DMS153 (cell line): ENCODE measurements at regions not wholly inside any gene's neighbourhood (a gene's known extent, or its start where the extent isn't known, plus 50 kb on each side); places are given as distances from the start of the nearest gene placed in this dataset.
"Not testable (repeated sequence)": the region's sequence is repeated elsewhere in the genome, so short reads cannot be mapped to it uniquely, and the experiment has no call there.

Experiments
- DNase-seq: peaks from one replicate; lab custom pipeline; 2025; lab: John Stamatoyannopoulos, UW

DNA sequence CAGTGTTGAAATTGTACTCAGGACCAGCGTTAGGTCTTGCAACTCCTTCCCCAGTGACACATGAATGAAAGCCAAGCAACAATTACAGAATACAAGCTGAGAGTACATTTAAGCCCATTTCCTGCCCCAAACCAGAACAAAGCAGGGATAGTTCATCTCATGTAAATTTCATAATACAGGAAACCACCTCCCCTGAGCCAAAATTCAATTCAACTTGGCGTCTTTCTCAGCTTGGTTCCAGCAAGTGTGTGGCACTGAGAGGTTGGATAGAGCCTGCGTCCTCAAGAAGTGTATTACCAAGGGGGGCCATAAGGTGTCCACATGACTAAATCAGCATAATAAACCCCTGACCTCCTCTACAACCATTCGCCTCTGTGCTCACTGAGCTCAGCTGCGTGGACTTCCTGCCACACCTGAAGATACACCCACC, 278.9 kb upstream of the CRY1 start:
- no peak for DNase-seq

DNA sequence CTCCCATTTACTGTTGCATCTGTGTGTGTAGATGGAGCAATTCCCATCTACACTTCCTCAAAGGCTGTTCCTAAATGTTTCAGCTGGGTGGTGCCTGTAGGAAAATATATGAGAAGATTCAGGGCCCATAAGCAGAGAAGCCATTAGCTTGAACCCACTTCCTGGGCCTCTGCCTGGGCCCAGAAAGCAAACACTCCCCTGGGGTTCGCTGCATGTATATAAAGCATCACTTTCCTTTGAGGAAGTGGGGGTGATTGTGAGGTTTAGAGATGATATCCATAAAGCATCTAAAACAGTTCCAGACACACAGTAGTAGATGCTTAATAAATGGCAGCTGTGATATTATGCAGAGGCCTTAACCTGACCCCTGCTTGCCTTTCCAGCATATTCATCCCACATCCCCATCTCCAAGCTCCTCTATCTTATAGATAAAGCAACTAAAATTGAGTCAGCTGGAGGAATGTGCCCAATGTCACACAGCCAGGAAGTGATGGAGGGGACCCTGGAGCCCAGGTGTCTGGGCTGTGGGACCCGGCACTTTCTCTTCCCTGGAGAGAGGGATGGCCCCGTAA, 280.0 kb upstream of the CRY1 start:
- DNase-seq = no peak

DNA sequence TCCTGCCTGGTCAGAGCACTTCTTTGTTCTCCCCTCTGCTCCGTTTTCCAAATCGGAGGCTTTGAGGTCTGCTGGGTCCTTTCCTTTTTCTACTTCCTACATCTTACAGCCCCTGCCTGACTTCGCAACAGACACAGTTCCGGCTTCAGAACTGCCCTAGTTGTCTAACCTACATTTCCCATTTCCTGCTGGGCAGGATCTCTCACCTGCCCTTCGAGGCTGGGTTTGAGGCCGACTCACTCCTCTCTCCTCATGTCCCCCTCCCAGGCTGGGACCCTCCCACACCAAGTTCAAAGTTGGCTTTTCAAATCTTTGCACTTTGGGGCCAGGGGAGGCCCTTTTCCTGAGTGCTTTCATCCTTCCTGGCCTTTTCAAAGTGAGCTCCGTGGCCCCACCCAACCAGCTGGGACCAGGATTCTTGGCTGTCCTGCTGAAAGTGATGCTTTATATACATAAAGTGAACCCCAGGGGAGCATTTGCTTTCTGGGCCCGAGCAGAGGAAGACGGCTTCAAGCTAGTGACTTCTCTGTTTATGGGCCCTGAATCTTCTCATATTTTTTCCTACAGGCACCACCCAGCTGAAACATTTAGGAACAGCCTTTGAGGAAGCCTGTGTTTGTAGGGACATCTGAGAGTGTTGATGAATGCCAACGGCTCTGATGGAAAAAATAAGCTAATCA, 281.0 kb upstream of the CRY1 start:
- no peak for DNase-seq

DNA sequence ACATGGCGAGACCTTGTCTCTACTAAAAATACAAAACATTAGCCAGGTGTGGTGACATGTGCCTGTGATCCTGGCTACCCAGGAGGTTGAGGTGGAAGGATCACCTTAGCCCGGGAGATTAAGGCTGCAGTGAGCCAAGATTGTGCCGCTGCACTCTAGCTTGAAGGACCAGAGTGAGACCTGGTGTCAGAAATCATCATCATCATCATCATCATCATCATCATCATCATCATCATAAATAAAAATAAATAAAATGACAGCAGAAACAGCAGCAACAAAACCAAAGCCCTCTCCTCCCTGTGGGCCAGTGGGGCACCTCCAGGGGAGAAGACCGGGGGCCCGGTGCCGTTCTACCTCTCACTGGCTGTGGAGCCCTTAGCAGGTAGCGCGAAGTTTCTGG, 281.9 kb upstream of the CRY1 start:
- DNase-seq = no peak

DNA sequence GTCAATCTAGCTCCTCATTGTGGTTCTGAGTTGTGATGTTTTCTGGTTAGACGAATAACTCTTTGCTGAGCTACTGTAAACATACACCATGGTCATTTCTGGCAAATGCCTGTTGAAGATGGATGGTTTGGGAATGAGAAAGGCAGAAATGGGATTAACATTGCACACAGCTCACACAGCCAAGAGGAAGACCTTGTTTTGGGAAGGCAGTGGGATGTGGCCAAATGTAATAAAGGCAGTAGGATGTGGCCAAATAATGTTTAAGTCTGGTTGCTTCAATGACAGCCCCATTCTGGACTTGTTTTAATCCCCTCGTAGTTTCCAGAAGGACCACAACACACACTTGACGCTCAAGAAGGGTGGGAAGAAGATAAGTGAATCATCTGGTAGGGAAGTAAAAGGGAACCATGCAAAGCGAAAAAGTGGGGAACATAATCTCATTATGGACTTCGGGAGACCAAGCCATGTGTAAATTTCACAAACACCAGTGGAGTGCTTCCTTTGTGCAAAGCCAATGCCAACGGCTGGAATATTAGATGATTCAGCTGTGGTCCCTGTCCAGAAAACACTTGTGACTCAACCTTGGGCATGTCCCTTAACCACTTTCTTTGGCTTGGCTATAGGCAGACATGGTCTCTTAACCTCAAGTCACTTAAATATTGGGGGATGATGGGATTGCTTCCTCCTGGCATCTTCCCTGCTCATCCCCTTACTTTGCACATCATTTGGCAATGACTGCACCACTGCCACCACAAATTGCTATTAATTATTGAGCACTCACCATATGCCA, 284.4 kb upstream of the CRY1 start:
- DNase-seq = no peak

DNA sequence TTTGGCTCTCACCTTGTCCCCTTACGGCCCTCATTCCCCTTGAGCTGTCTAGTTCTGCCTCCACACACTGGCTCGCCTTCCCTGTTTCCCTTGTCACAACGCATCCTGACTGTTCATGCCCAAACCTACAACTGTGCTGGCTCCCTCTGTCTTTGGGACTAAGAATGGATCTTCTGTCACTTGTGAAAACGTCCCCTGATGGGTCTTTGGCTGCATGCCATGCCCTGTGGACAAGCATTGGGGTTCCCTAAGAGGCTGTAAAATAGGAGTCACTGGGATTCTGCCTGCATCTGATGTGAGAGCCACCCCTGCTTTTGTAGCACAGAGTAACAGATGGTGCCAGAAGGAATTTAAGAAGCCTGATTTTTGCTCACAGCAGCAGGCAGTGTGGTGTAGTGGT, 285.3 kb upstream of the CRY1 start:
- no peak for DNase-seq

DNA sequence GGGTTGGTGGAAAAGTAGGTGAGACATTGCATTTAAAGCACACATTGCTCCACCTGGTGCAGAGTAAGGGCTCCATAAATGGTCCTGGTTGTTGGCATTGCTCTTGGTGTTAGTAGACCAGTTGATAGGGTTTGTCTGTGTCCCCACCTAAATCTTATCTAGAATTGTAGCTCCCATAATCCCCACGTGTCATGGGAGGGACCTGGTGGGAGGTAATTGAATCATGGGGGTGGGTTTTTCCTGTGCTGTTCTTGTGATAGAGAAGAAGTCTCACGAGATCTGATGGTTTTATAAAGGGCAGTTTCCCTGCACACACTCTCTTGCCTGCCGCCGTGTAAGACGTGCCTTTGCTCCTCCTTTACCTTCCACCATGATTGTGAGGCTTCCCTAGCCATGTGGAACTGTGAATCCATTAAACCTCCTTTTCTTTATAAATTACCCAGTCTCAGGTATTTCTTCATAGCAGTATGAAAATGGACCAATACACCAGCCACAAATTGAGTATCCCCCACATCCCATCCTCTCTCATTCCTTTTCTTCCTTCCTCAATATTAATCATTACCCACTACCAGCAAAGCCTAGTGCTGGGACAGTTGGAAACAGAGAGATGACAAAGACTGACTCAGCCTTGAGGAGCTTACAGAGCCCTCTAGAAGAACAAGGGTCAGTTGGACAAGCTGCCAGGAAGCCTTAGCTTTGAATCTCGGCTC, 285.9 kb upstream of the CRY1 start:
- DNase-seq = not testable (repeated sequence)

DNA sequence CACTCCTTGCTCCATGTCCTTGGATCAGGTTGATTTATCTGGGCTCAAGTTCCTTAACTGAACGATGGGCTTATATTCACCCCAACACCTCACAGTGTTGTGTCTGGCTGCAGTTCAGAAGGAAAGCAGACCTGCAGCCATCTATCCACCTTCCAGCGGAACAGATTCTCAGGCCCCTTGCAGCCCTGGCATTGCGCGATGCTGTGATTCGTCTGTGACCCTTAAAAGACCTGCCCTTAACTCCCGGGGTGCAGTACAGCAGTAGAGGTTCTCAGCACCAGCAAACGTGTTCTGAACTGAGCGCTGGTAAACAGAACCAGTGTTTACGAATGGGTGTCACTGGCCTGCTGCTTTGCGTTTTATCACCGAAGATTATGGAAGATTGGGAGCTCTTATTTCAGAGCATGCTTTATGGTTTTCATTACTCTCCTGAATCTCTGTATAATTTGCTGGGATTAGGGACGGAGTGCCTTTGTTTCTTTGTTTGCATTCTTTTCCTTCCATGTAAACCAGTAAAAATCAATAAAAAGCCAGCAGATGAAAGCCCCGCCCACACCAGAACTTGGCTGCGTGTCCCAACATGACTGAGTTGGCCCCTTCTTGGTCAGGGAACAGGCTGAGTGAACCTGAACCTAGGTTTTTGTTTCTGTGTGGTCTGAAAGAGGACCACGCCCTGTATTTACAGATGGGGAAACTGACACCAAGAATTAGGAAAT, 286.7 kb upstream of the CRY1 start:
- DNase-seq = peak; percentile 58

DNA sequence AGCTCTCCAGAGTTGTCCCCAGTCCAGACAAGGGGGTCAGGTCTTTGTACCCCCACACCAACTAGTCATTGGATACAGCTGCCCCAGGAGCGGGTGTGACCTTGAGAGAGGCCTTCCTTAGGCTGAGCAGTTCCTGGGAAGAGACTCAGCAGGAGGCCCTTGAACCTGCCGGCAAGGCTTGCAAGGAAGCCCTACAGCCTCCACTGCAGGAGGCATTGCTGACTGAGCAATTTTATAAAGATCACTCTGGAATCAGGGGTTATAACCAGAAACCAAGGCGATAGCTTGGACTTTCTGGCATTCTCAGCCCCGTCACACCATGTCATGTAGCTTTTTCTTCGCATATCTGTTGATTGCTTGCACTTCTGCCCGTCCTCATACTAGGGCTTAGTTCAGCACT, 291.3 kb upstream of the CRY1 start:
- no peak for DNase-seq

DNA sequence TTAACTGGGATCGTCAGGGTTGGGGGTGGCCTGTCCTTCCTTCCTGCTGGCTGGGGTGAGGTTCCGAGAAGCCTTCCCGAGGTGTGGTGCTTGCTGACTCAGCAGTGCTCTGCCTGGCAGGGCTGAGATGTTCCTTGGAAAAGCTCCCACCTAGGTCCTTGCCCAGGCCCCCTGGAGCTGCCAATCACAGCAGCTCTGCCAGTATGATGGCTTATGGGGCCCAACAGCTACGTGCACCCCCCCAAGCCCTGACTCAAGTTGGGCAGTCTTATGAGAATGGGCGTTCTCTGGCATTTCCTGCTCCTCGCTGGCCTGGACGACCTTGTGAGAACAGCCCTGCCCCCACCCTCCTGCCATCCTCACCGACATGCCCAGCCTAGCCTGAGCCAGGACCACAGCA, 292.2 kb upstream of the CRY1 start:
- no peak for DNase-seq

DNA sequence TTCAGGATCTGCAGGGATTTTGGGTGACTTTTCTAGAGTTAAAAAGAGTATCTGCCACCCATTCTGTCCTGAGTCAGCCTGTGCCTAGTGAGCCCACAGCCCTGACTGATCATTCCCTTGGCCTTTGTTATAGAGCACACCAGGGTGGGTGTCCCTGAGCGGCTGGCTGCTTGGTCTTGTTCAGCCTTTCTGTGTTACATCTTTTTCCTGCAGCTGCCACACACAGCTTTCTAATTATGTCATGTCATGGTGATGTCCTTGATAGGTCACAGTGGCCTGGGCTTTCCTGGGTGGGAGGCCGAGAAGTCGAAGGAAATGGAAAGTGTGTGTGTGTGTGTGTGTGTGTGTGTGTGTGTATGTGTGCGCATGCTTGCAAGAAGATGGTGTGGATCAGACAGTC, 293.2 kb upstream of the CRY1 start:
- DNase-seq = no peak

DNA sequence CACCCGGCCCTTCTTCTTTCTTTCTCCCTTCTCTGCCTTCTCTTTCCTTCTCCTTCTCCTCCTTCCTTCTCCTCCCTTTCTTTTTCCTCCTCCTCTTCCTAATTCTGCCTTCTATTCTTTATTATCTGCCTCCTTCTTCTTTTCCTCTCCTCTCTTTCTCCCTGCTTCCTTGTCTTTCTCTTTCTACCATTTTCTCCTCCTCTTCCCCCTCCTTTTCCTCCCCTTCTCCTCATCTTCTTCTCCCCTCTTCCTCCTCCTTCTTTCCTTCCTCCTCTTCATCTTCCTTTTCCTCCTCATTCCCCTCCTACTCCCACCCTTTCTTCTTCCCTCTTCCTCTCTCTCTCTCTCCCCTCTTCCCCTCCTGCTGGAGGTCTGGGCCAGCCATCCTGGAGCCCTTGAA, 294.9 kb upstream of the CRY1 start:
- no peak for DNase-seq

DNA sequence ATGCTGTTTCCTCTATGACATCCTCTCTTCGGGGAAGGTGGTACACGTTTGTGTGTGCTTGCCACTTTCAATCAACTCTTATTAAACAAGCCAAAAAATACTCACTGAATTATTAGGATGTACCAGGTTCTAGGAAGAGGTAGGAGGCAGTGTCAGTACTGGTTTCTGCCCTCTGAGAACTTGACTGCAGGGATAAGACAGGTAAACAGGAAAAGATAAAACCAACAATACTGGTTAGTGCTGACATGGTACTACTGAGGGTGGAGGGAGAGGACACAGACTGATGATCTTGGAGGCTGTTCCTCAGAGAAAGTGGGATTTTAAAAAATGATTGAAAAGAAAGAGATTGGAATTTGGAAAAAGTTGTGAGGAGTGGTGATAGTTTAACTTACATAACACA, 295.2 kb upstream of the PWP1 start:
- no peak for DNase-seq

DNA sequence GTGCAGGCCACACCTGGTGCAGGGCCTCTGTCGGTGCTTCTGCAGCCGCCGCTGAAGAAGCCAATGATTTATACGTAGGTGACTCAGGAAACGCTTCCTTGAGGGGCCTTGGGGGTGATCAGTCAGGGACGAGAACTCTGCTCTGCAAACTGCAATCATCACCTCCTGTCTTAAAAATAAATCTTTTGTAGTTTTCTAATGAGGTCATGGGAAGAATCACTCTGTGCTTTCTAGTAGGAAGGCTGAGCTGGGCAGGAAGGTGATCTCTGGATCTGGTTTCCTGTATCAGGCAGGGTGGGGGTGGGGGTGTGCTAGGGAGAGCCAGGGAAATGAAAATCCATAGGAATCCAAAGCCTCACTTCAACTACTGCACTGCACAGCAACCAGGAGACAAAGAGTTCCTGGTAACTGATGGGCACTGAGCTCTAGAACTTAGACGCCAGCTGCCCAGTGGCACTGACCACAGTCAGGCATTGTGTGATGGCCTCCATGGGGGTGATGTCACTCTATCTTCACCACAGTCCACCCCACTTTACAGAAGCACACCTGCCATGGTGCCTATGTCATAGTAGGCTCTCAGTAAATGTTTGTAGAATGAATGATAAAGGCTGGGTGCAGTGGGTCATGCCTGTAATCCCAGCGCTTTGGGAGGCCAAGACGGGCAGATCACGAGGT, 292.4 kb upstream of the PWP1 start:
- DNase-seq = no peak

DNA sequence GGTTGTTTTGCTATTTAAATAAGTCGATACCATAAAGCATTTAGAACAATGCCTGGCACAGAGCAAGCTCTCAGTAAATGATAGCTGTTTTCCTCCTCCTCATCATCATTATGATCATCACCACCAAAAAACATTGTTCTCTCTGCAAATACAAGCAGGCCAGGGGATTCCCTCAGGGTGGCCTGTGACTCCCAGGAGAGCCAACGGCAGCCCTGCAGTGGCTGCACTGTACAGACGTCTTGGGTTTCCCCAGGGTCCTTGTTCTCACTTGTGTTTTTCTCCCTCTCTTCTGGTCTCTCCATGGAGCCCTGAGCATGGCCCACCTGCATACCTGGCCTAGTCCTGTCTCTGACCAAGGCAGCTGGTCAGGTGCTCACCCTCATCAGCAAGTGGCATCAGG, 290.9 kb upstream of the PWP1 start:
- no peak for DNase-seq

DNA sequence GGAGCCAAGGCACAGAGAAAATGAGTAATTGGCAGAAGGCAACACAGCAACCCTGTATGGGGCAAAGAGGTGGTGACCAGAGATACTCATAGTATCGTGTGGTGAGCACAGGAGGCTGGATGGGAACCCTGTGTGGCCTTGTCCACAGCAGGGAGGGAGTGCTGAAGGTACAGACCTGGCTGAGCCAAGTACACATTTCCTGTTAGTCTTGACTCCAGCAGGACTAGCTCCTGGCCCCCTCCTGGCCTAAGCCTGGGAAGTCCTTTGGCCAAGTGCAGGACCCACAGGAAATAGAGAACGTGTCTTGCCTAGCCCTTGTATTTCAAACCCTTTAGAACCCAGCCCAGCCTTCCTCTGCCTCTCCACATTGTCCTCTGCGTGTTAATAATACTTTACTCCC, 289.8 kb upstream of the PWP1 start:
- DNase-seq = peak; percentile 56

DNA sequence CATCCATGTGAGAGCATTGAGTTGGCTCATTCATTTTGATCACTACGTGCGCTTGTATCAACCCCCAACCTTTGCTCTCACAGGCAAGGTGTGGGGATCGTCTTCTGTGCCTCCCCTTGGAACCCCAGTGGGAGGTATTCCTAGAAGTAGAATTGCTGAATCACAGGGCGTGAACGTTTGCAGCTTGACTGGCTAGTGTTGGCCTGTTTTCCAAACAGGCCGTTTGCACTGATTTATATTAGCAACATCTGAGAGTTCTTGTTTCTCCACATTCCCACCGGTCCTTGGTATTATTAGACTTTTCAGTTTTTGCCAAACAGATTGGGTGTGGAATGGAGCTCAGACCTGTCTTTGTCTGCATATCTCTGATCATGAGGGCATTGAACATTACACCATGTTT, 288.6 kb upstream of the PWP1 start:
- no peak for DNase-seq

DNA sequence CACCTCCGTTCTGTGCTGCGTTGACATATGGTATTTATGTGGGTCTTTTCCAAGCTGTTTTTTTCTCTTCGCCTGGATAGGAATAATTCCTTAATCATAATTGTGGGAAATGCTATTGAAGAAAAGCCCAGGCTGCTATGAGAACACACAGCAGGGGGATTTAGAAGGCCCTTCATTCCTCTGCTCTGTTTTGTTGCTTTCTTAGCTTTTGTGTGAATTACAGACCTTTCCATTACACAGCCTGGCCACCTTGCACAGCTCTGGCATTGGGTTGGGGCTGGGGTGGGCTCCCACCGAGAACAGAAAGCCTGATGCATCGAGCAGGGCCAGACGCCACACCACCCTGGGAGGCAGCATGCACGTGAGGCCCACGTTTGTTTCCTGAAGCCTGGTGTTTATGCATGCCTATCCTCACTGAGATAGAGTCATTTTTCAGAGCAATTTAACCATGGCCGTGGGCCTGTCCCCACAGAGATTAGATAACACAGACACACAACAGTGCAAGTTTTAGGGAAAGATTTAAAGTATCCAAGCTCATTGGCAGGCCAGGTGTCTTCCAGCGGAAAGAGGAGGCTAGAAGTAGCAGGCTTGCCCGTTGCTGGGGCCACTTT, 287.6 kb upstream of the PWP1 start:
- DNase-seq = no peak

DNA sequence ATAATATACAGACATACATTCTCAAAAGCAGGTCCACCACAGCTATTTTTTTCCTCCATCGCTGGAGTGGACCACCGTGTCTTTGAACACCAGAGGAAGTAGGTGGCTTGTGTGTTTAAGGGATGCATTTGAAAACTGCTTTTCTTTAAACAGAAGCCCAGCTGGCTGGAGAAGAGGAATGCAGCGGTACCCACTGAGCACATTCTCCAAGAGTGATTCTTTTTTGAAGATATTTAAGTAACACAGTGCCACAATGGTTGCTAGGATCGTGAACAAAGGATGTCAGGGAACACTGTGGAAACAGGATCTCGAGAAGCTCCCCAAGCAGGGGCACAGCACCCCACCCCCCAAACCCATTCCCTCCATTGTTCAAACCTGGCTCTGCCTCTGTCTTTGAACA, 286.6 kb upstream of the PWP1 start:
- DNase-seq = no peak

DNA sequence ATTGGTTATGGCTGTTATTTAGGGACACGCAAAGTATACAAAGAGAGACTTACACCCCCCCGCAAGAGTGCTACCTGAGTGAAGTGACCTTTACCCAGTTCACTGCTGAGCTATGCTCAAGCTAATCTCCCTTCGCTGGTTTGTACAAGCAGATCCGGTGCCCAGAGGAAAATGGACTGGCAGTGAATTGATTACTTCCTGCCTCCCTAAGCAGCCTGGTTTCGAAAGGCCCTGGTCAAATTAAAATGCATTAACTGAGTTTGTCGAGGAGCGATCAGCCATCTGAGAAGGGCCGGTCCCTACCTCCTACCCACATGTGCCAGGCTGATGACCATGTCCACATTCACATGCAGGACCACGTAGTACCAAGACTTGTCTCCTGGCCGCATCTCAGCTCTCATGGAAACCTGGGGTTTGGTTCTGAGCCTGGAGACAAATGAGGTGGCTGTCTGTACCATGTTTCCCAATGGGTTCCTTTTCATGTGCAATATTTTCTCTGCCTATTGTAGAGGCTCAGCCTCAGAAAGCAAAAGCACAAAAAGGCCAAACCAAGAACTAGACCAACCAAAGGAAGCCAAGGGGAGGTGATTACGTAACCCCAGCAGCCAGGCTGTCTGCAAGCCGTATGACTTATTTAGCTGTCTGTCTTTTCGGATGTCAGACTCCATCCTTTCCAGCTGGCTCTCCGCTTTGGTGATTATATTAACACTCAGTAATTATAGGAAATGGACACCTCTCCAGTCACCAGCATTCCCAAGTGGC, 284.7 kb upstream of the PWP1 start:
- DNase-seq = no peak
